Body of pancreas (tissue), 4 donors: ENCODE measurements at regions not wholly inside any gene's neighbourhood (a gene's known extent, or its start where the extent isn't known, plus 50 kb on each side); places are given as distances from the start of the nearest gene placed in this dataset.

Experiments
- POLR2A ChIP-seq, 3 donors: fragments of 450-650 bp; IDR thresholded peaks; one replicate each; pipeline ENCODE4 v1.6.1; 2016; ENCODE audit warnings: antibody characterized with exemption in 3 of 3, mild to moderate bottlenecking in 2 of 3
- TF ChIP-seq, protein P1 (sequence below), 7 experiments: fragments of 450-650 bp in 4 of 7; fragments of 200-600 bp in 3 of 7; sonication (generic) in 3 of 7; IDR thresholded peaks; one replicate each; pipeline ENCODE4 v1.5.1; 2016 to 2019; ENCODE audit warnings: antibody characterized with exemption in 7 of 7

DNA sequence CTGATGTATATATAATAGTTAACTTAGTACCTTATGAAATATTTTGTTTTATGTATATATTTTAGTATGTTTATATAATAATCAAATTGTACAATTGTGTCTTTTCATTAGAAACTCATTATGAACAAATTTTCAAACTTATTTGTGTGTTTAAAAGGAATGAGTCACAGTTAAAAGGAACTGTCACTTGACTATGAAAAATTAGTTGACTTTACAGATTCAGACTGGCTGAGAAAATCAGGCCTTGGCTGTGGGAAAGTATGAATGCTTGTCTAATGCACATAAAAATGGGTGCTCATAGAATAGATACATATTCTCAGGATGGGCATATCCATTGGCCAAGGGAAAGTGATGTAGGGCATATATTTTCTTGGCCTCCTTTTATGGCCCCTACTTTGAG is 576.8 kb downstream of the SATB2 start:
- TF ChIP-seq, protein P1, sequence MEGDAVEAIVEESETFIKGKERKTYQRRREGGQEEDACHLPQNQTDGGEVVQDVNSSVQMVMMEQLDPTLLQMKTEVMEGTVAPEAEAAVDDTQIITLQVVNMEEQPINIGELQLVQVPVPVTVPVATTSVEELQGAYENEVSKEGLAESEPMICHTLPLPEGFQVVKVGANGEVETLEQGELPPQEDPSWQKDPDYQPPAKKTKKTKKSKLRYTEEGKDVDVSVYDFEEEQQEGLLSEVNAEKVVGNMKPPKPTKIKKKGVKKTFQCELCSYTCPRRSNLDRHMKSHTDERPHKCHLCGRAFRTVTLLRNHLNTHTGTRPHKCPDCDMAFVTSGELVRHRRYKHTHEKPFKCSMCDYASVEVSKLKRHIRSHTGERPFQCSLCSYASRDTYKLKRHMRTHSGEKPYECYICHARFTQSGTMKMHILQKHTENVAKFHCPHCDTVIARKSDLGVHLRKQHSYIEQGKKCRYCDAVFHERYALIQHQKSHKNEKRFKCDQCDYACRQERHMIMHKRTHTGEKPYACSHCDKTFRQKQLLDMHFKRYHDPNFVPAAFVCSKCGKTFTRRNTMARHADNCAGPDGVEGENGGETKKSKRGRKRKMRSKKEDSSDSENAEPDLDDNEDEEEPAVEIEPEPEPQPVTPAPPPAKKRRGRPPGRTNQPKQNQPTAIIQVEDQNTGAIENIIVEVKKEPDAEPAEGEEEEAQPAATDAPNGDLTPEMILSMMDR (IDR thresholded peaks at IDR 0.05), result no peak
- TF ChIP-seq POLR2A (IDR thresholded peaks at IDR 0.05), result no peak
